ENCODE measurements at regions not wholly inside any gene's neighbourhood (a gene's known extent, or its start where the extent isn't known, plus 50 kb on each side); places are given as distances from the start of the nearest gene placed in this dataset.

GRCh38 chr3:78116874-78117273 is 1077.0 kb downstream of the ROBO2 start:
- Histone ChIP-seq H3K4me3 (no peak overlapping the region), H3K4me1 (peaks cover 0 to 6% (median 0%) of the 10 kb centered on the region in 3 donors), H3K27me3 (no peaks in the 10 kb centered on the region), H3K36me3 (no peaks in the 10 kb centered on the region), H3K9me3 (no peaks in the 10 kb centered on the region), H3K27ac (no peak overlapping the region)
- intact Hi-C loops (cut with DNase I): no loop called here
- no peak for TF ChIP-seq POLR2A (IDR thresholded peaks at IDR 0.05)
- no peak for TF ChIP-seq CTCF (IDR thresholded peaks at IDR 0.05)
- WGBS, 2 donors: 62 to 80% methylated on average over 2 of the region's 2 CpGs
- DNase-seq: no peak

- Histone ChIP-seq H3K4me3 (no peak overlapping the region), H3K27me3 (no peaks in the 10 kb centered on the region), H3K36me3 (no peaks in the 10 kb centered on the region), H3K9me3 (no peaks in the 10 kb centered on the region), H3K27ac (no peak overlapping the region), H3K4me1 (no peaks in the 10 kb centered on the region)
- WGBS, 2 donors: 72 to 84% methylated on average over 1 of the region's 1 CpG
- intact Hi-C loops (cut with DNase I): no loop called here
- no peak for DNase-seq
- TF ChIP-seq POLR2A (IDR thresholded peaks at IDR 0.05): no peak
- TF ChIP-seq CTCF (IDR thresholded peaks at IDR 0.05): no peak
Observed at GRCh38 chr3:78123058-78123457, 1083.2 kb downstream of the ROBO2 start.

- H3K4me3 ChIP-seq: no peak overlapping the region
- H3K36me3 ChIP-seq: no peaks in the 10 kb centered on the region
- no peaks in the 10 kb centered on the region for H3K4me1 ChIP-seq
- intact Hi-C loops (cut with DNase I): no loop called here
- no peak for DNase-seq
- TF ChIP-seq POLR2A (IDR thresholded peaks at IDR 0.05): no peak
- TF ChIP-seq CTCF (IDR thresholded peaks at IDR 0.05): no peak
- H3K27ac ChIP-seq: no peak overlapping the region
- H3K9me3 ChIP-seq: no peaks in the 10 kb centered on the region
- H3K27me3 ChIP-seq: no peaks in the 10 kb centered on the region
Observed at GRCh38 chr3:78129707-78130106, 1089.8 kb downstream of the ROBO2 start.

GRCh38 chr3:78130741-78131290 is 1090.9 kb downstream of the ROBO2 start:
- DNase-seq: no peak
- H3K36me3 ChIP-seq: no peaks in the 10 kb centered on the region
- H3K4me1 ChIP-seq: no peaks in the 10 kb centered on the region
- WGBS, 2 donors: 87 to 91% methylated on average over 4 of the region's 4 CpGs
- H3K27me3 ChIP-seq: no peaks in the 10 kb centered on the region
- no peak overlapping the region for H3K27ac ChIP-seq
- H3K4me3 ChIP-seq: no peak overlapping the region
- intact Hi-C loops (cut with DNase I): no loop called here
- no peaks in the 10 kb centered on the region for H3K9me3 ChIP-seq
- no peak for TF ChIP-seq POLR2A (IDR thresholded peaks at IDR 0.05)
- no peak for TF ChIP-seq CTCF (IDR thresholded peaks at IDR 0.05)

GRCh38 chr3:78134496-78134895 is 1094.6 kb downstream of the ROBO2 start:
- intact Hi-C loops (cut with DNase I): no loop called here

More at GRCh38 chr3:78134496-78134895, 1094.6 kb downstream of the ROBO2 start:
- Histone ChIP-seq H3K4me3 (no peak overlapping the region), H3K27me3 (no peaks in the 10 kb centered on the region), H3K36me3 (no peaks in the 10 kb centered on the region), H3K9me3 (no peaks in the 10 kb centered on the region), H3K27ac (no peak overlapping the region), H3K4me1 (no peaks in the 10 kb centered on the region)
- TF ChIP-seq POLR2A (IDR thresholded peaks at IDR 0.05) (no peak), CTCF (IDR thresholded peaks at IDR 0.05) (no peak)
- WGBS, 2 donors: 70 to 72% methylated on average over 3 of the region's 3 CpGs
- DNase-seq: no peak

All from esophagus squamous epithelium (tissue), 5 donors.